ENCODE measurements at regions not wholly inside any gene's neighbourhood (a gene's known extent, or its start where the extent isn't known, plus 50 kb on each side); places are given as distances from the start of the nearest gene placed in this dataset.
"Not testable (repeated sequence)": the region's sequence is repeated elsewhere in the genome, so short reads cannot be mapped to it uniquely, and the experiment has no call there.

DNA sequence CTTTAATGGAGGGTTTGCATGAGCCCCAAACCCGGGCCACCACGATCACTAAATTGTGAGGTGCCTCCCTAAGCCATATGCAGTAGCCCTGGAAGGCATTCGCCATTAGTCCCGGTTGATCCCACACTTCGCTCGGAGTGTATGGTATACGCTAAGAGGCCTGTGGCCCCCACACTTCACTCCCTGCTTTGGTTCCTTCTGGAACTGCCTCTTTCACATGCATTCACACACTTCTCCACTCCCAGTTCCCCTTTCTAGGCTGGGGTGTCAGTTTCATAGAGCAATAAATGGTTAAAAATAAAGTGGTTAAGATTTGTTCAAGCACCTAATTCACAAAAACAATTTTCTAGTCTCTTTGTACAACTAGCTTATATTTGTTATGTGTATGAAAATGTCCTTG lies 212.1 kb upstream of the KCND2 start:
- no peak overlapping the region for H3K4me3 ChIP-seq (ENCODE audit: low read depth, low read length)
- TF ChIP-seq, protein P1, sequence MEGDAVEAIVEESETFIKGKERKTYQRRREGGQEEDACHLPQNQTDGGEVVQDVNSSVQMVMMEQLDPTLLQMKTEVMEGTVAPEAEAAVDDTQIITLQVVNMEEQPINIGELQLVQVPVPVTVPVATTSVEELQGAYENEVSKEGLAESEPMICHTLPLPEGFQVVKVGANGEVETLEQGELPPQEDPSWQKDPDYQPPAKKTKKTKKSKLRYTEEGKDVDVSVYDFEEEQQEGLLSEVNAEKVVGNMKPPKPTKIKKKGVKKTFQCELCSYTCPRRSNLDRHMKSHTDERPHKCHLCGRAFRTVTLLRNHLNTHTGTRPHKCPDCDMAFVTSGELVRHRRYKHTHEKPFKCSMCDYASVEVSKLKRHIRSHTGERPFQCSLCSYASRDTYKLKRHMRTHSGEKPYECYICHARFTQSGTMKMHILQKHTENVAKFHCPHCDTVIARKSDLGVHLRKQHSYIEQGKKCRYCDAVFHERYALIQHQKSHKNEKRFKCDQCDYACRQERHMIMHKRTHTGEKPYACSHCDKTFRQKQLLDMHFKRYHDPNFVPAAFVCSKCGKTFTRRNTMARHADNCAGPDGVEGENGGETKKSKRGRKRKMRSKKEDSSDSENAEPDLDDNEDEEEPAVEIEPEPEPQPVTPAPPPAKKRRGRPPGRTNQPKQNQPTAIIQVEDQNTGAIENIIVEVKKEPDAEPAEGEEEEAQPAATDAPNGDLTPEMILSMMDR (IDR thresholded peaks at IDR 0.05; ENCODE audit: low read depth, low read length, missing control alignments): no peak
- no peak for DNase-seq (ENCODE audit: low read depth)

GRCh38 chr7:120064565-120064964 lies 208.4 kb upstream of the KCND2 start:
- TF ChIP-seq, protein P1 (IDR thresholded peaks at IDR 0.05; ENCODE audit: low read depth, low read length, missing control alignments): no peak
- no peak overlapping the region for H3K4me3 ChIP-seq (ENCODE audit: low read depth, low read length)
- peak; percentile 13 for DNase-seq (ENCODE audit: low read depth)

- H3K4me3 ChIP-seq (ENCODE audit: low read depth, low read length); DNase-seq (ENCODE audit: low read depth): not testable (repeated sequence)
These were observed 206.1 kb upstream of the KCND2 start for GRCh38 chr7:120066898-120067297.

GRCh38 chr7:120070201-120070600 lies 202.8 kb upstream of the KCND2 start:
- no peak for DNase-seq (ENCODE audit: low read depth)
- TF ChIP-seq, protein P1 (IDR thresholded peaks at IDR 0.05; ENCODE audit: low read depth, low read length, missing control alignments): no peak
- no peak overlapping the region for H3K4me3 ChIP-seq (ENCODE audit: low read depth, low read length)

- no peak for DNase-seq (ENCODE audit: low read depth)
- TF ChIP-seq, protein P1 (IDR thresholded peaks at IDR 0.05; ENCODE audit: low read depth, low read length, missing control alignments): no peak
- H3K4me3 ChIP-seq (ENCODE audit: low read depth, low read length): no peak overlapping the region
These were observed 195.2 kb upstream of the KCND2 start for GRCh38 chr7:120077777-120078176.

GRCh38 chr7:120079022-120079421 lies 194.0 kb upstream of the KCND2 start:
- H3K4me3 ChIP-seq (ENCODE audit: low read depth, low read length): no peak overlapping the region
- TF ChIP-seq, protein P1 (IDR thresholded peaks at IDR 0.05; ENCODE audit: low read depth, low read length, missing control alignments): no peak
- no peak for DNase-seq (ENCODE audit: low read depth)

DNA sequence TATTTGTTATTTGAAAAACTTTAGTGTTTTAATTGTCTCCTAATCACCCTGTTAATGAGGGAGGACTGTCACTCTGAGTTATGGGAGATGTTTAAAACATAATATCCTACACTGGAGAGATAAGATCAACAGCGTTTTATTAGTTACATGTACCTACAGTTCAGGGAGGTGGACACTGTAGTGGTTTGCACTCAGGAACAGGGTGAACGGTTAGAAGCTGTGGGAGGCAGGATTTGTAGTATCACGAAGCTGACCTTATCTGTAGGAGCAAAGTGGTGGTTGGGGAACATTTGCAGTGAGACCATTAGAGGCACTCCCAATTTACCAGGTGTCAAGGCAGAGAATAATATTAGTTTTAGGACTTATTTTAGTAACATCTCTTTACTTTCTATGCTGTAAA lies 193.3 kb upstream of the KCND2 start:
- no peak for DNase-seq (ENCODE audit: low read depth)
- TF ChIP-seq, protein P1 (IDR thresholded peaks at IDR 0.05; ENCODE audit: low read depth, low read length, missing control alignments): no peak
- H3K4me3 ChIP-seq (ENCODE audit: low read depth, low read length): no peak overlapping the region

- not testable (repeated sequence) for DNase-seq (ENCODE audit: low read depth); H3K4me3 ChIP-seq (ENCODE audit: low read depth, low read length)
These were observed 186.5 kb upstream of the KCND2 start for GRCh38 chr7:120086468-120086867.

Measured in GM12864 (cell line).